HG02852 (cell line): ENCODE measurements at regions not wholly inside any gene's neighbourhood (a gene's known extent, or its start where the extent isn't known, plus 50 kb on each side); places are given as distances from the start of the nearest gene placed in this dataset.
A peak's percentile ranks its signal among the peaks of the same experiment; 100 is the strongest.
"Not testable (repeated sequence)": the region's sequence is repeated elsewhere in the genome, so short reads cannot be mapped to it uniquely, and the experiment has no call there.

Experiments
- ATAC-seq: cut with Tn5 transposase; IDR thresholded peaks from one replicate; pipeline ENCODE4 v1.9.1; 2021; ENCODE audit warnings: mild to moderate bottlenecking, moderate library complexity; ENCODE audit not compliant: unreplicated experiment

- ATAC-seq, result no peak
These were observed 87.5 kb upstream of the RANBP3L start for GRCh38 chr5:36389245-36389644.

- no peak for ATAC-seq
These were observed 88.9 kb upstream of the RANBP3L start for GRCh38 chr5:36390640-36391039.

GRCh38 chr5:36392186-36392585, 90.5 kb upstream of the RANBP3L start:
- no peak for ATAC-seq

- no peak for ATAC-seq
These were observed 91.1 kb upstream of the RANBP3L start for GRCh38 chr5:36392818-36393217.

- ATAC-seq, result no peak
These were observed 92.1 kb upstream of the RANBP3L start for GRCh38 chr5:36393656-36394428.

GRCh38 chr5:36395260-36395659, 93.6 kb upstream of the RANBP3L start:
- no peak for ATAC-seq

- ATAC-seq, result not testable (repeated sequence)
These were observed 94.2 kb upstream of the RANBP3L start for GRCh38 chr5:36395947-36396346.

GRCh38 chr5:36396640-36397039, 94.9 kb upstream of the RANBP3L start:
- ATAC-seq, result no peak

GRCh38 chr5:36397901-36398536, 96.3 kb upstream of the RANBP3L start:
- no peak for ATAC-seq

GRCh38 chr5:36402512-36402906, 100.8 kb upstream of the RANBP3L start:
- ATAC-seq, result no peak

- ATAC-seq, result no peak
These were observed 102.1 kb upstream of the RANBP3L start for GRCh38 chr5:36403632-36404311.

- no peak for ATAC-seq
These were observed 104.3 kb upstream of the RANBP3L start for GRCh38 chr5:36406023-36406422.

- ATAC-seq, result no peak
These were observed 105.7 kb upstream of the RANBP3L start for GRCh38 chr5:36407396-36407795.

GRCh38 chr5:36409711-36410110, 108.0 kb upstream of the RANBP3L start:
- not testable (repeated sequence) for ATAC-seq

GRCh38 chr5:36410672-36411071, 109.0 kb upstream of the RANBP3L start:
- ATAC-seq, result not testable (repeated sequence)

GRCh38 chr5:36414869-36415282, 113.2 kb upstream of the RANBP3L start:
- no peak for ATAC-seq

- no peak for ATAC-seq
These were observed 114.9 kb upstream of the RANBP3L start for GRCh38 chr5:36416605-36417004.

GRCh38 chr5:36417221-36417620, 115.5 kb upstream of the RANBP3L start:
- ATAC-seq, result peak; percentile 48

- no peak for ATAC-seq
These were observed 116.0 kb upstream of the RANBP3L start for GRCh38 chr5:36417668-36418067.

GRCh38 chr5:36418152-36418979, 116.7 kb upstream of the RANBP3L start:
- no peak for ATAC-seq

- ATAC-seq, result no peak
These were observed 119.6 kb upstream of the RANBP3L start for GRCh38 chr5:36421256-36421655.
